ENCODE measurements at regions not wholly inside any gene's neighbourhood (a gene's known extent, or its start where the extent isn't known, plus 50 kb on each side); places are given as distances from the start of the nearest gene placed in this dataset.

DNA sequence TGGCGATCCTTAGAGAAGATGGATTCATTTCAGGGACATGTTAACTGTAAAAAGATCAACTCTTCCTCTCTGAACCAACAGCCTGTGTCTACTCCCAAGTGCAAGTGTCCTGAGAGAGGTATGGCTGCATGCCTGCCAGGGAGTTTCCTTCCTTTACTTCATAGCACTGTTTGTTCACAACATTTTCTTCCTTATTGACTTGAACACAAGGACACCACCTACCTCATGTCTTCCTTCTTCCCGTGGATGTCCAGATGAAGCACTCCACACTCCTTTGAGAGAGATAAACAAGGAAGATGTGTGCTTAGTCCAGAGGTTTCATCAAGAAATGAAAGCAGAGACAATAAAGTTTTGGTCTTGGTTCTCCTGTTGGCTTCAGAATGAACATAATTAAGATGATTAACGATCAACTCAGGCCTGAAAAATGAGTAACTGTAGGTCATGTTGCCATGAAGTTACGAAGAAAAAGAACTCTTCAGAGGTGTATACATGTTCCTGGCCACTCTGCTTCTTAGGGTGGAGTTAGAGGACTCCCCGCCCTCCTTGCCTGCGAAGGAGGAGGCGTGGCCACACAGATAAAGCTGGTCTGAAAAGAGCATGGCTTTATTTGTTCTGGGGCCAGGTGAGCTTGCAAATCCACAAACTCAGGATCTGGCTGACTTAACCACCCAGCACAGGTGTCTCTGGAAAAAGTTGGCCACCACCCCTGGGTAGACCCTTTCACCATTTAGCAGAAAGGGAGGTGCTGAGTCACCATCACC, 155.0 kb upstream of the KCTD1 start:
- DNase-seq = no peak

- DNase-seq = no peak
Measured at GRCh38 chr18:26702086-26702485, 153.7 kb upstream of the KCTD1 start.

DNA sequence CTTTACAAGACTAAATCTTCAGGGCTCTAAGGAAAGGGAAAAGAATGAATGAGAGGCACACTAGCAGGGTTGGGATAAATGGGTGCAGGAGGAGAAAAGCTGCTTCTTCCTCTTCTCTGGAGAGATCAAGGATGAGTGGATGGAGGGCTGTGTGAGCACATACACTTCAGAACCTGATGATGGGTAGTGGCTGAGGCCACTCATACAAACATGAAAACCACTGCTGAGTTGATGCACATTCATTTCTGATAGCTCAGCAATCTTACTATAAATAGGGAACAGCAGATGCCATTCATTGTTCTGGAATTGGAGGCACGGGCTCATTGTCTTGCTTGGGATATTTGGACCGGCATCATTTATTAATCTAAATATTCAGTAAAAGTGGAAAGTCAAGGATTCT, 152.4 kb upstream of the KCTD1 start:
- no peak for DNase-seq

DNA sequence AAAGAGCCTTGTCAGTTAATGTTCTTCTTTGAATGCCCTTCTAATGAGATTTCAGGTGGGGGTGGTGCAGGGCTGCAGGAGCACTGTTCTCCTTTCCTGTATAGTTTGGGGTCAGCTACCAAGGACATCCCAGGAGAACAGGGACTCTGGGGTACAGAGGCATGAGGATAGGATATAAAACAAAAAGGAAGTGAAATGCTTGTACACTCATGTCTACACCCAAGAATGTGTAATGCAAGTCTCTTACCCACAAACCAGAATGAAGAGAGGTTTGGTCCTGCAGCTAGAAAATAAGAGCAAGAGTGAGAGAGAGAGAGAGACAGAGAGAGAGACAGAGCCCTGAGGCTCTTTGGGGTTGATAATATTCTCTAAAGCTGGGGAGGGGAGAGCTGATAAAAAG, 151.8 kb upstream of the KCTD1 start:
- no peak for DNase-seq

- no peak for DNase-seq
Measured at GRCh38 chr18:26697186-26697884, 149.0 kb upstream of the KCTD1 start.

DNA sequence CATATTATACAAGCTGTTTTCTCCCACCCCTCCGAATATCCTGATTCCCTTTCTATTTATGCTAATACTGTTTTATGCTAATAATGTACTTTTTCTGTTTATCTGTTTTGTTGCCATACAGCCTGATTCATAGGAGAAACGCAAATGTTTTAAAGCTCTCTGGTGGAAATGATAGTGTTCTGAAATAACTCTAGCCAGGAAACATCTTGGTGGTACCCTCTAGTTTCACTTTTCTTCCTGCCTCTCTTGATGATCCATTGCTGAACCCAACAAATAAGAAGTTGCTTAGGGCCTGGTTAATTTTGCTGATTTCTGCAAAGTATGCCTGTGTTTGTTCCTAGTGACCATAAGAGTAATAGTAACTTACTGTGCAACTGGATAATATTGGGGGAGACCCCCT, 148.4 kb upstream of the KCTD1 start:
- no peak for DNase-seq

DNA sequence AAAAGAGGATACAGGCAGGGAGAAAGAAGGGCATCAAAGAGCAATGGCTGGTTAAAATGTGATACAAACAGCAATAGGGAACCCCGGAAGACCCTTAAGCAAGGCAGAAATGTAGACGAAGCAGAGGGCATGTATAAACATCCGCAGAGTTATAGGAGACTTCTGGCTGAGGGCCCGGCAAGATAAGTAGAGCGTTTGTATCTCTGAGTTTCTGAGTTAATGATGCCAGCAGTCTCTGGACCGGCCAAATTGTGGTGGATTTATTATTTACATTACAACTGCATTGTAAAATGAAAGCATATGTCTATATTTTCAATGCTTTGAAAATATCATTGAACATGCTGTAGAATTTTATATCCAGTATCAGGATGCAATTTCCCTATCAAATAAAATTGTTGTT, 148.0 kb upstream of the KCTD1 start:
- DNase-seq = no peak

DNA sequence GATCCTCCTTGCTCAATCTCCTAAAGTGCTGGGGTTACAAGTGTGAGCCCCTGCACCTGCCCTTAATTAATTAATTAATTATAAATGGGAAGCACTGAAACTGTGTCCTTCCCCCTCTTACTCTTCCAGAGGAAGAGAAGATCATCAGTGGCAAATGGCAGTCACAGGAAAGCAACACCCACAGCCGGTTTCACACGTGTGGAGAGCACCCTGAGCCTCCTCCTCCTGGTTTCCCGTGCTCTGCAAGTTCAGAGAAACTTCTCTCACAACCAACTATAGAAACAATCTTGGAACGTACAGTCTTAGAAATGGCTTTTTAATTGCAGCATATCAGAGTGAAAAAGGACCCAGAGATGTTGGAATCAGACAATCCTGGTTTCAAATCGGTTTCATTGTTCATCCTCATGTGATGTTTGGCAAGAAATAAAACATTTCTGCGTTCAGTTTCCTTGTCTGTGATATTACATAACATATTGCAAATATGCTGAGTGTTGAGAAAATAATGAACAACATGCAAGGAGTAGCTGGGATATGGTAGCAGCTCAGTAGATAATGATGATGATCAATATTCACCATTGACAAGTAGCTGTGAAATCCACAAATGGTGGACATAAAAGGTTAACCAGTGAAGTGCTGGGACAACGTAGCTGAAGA, 141.0 kb upstream of the KCTD1 start:
- no peak for DNase-seq

- DNase-seq = no peak
Measured at GRCh38 chr18:26686532-26686931, 138.2 kb upstream of the KCTD1 start.

DNA sequence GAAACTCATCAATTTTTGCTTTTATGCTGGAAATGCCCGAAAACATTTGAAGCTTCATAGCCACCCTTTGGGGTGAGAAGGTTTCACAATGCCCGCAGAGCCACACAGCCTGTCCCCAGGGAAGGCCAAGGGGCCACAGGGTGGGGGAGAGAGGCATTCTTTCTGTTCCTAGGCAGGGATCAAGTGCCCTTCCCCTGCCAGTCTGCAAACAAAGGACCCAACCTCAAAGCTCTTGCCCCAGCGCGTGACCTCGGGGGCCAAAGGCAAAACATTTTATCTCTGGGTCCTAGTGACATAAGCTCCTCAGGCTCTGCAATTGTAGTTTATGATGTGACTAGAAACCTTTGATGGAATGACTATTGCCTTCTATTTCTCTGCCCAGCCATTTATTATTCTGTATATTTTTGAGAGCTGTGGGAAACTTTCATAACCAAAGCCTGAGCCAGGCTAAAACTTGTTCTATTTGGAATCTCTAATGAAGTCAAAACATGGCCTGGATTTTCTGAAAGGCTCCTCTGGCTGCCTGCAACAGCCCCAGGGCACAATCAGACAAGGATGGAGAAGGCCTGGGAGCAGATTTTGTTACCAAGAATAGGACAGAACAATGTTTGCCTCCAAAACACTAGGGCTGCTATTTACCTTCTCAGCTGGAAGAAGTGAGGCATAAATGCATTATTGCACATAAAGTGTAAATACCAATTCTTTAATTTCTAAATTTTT, 137.2 kb upstream of the KCTD1 start:
- DNase-seq = peak in 2 of 56 donors; percentile 2 to 15

GRCh38 chr18:26677957-26678356, 129.6 kb upstream of the KCTD1 start:
- no peak for DNase-seq

- DNase-seq = no peak
Measured at GRCh38 chr18:26667046-26667445, 118.7 kb upstream of the KCTD1 start.

DNA sequence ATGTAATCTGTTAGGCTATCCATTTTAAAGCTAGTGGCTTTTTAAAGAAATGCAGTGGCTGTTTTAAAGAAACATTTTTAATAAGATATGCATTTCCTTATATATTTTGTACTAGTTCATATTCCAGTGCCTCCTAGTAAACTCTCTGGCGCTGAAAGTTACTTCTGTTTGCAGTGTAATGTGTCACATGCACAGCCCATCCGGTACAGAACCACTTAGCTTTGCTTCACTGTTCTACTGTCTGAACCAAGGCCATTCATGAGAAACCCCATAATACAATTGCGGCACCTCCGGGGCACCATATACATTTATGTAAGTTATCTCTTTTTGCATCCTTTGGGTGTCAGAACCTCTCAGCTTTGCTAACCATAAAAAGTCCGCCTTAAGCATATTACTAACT, 114.6 kb upstream of the KCTD1 start:
- DNase-seq = no peak

GRCh38 chr18:26657631-26658581, 109.6 kb upstream of the KCTD1 start:
- DNase-seq = no peak

DNA sequence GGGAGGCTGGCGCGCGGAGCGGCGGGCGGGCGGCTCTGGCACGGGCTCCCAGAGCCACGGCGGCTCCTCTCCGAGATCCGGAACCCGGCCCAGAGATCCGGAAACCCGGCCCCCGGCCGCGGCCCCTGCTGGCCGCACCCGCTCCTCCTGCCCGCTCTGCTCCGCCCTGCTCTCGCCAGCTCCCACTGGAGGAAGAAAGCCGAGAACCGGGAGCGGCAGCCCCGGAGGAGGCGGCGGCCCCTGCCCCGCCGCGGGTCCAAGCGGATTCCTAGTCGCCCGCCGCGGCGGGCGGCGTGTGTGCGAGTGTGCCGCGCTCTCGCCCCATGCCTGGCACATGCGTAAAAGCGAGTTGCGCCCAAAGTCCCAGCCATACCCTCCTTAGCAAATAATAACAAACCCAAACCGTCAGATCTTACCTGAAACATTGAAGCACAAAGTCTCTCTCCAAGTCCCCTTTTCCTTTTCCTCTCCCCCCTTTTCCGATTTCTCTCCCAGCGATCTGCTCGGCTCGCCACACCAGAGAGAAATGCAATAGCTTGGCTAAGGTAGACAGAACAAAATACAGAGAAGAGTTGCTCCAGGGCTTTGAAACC, 108.7 kb upstream of the KCTD1 start:
- DNase-seq = peak in 51 of 56 donors; percentile 16 to 83 (median 63)

- DNase-seq = peak in 22 of 56 donors; percentile 26 to 81 (median 60)
Measured at GRCh38 chr18:26656431-26656943, 108.1 kb upstream of the KCTD1 start.

DNA sequence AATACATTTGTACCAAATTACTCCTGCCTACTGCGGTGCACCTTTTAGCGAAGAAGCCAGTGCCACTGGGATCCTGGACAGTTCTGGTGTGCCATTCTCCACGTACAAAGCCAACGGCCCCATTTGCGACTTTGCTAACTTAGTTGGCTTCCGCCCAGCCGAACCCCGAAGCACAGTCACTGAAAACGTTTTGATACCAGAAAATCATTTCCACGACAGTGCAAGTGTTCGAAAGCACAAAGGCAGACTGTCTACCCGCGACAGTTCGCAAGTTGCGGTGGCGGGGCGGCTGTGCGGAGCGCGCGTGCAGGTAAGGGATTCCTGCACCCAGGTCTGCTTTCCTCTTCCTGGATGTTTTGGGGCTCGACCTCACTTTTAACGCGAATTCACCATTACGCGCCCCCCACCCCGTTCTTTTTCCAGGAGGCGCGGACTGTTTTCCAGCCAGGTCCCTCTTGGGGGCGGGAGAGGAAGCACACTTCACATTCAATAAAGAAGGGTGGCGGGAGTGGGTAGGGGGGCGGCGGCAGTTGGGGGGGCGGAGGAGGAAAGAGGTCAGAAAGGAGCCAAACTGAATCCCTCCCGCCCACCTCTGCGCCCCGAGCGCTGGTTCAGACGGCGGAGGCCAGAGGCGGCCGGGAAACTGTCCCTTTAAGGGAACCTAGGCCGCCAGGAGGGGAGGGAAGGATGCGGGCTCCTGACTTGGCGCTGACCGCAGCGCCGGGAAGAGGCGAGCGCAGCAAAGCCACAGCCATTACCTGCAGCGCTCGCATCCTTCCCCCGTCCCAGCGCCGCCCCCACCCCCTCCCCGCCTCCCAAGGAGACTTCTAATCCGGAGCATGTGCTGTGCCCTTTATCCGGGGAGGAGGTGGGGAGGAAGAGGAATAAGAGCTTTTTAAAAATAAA, 107.4 kb upstream of the KCTD1 start:
- DNase-seq = peak in 47 of 56 donors; percentile 22 to 80 (median 57)

DNA sequence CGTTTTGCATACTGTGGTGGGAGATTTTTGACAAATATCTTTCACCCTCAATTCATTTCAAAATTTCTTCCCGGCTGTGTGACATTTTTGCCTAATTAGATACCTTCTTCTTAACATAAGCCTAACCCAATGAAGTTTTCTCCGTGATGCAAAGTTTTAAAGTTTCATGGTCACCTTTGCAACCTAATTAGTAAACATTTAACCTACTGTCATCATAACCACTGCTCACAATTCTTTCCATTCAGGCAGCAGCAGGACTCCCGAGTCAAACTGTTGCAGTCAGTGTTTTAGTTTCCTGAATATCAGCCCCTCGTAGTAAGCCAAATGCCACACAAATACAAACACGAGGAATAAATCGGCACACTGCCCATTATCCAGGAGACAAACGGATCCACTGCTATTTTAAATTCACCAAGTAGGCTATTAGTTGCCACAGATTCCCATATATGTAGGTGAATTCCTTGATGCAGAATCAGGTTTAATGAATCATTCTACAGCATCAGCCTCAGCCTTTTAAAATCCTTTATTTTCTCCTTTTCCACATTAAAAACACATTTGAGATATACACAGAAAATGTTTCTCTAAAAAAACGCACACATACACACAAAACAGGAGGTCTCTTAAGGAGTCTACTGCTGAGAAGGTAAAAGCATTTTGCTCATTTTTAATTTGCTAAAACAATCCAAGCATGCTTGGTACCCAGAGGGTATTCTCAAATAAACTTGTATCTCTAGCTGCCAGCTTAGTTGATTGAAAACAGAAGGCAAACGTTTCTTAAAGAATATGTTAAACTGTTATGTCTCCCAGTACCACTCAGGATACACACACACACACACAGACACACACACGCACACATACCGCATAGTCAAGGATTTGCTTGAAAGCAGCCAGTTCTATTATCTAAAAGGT, 106.5 kb upstream of the KCTD1 start:
- no peak for DNase-seq

Data from amygdala (tissue), 56 donors.